A549 (cell line): ENCODE measurements at regions not wholly inside any gene's neighbourhood (a gene's known extent, or its start where the extent isn't known, plus 50 kb on each side); places are given as distances from the start of the nearest gene placed in this dataset.

Experiments used
- CTCF ChIP-seq: fragments of >200 bp; sonication (Bioruptor Twin); formaldehyde crosslinking; IDR thresholded peaks from 3 replicates; pipeline ENCODE4 v1.5.1; 2016
- ELK1 ChIP-seq: fragments of 150-350 bp; IDR thresholded peaks from 2 replicates; pipeline ENCODE4 v1.6.1; 2014; ENCODE audit warnings: low read depth, mild to moderate bottlenecking, low read length
- NR3C1 ChIP-seq: fragments of >200 bp; sonication (Bioruptor Twin); formaldehyde crosslinking; IDR thresholded peaks from 3 replicates; pipeline ENCODE4 v1.6.1; 2017

- TF ChIP-seq CTCF (no peak), NR3C1 (no peak), ELK1 (no peak)
Measured at GRCh38 chr22:47583959-47584562, 821.6 kb downstream of the TBC1D22A start.
